ENCODE measurements at regions not wholly inside any gene's neighbourhood (a gene's known extent, or its start where the extent isn't known, plus 50 kb on each side); places are given as distances from the start of the nearest gene placed in this dataset.

DNA sequence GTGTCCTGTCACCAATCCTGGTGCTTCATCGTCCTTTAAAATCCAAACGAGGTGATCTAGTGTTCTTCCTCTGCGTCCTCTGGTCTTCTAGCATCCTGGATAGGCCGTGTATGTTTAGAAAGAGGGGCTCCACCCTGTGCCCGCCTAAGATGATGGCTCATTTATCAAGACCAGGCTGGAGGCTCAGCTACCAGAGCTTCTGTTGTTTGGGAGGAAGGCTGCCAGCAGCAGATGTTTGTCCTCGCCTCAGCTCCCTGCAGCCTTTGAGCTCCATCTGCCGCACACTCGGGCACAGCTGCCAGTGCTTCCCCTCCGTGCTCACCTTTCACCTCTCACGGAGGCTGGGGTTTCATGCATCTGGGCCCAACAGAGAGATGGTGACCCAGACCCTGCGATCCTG, 954.7 kb upstream of the RBFOX1 start:
- TF ChIP-seq, protein P1, sequence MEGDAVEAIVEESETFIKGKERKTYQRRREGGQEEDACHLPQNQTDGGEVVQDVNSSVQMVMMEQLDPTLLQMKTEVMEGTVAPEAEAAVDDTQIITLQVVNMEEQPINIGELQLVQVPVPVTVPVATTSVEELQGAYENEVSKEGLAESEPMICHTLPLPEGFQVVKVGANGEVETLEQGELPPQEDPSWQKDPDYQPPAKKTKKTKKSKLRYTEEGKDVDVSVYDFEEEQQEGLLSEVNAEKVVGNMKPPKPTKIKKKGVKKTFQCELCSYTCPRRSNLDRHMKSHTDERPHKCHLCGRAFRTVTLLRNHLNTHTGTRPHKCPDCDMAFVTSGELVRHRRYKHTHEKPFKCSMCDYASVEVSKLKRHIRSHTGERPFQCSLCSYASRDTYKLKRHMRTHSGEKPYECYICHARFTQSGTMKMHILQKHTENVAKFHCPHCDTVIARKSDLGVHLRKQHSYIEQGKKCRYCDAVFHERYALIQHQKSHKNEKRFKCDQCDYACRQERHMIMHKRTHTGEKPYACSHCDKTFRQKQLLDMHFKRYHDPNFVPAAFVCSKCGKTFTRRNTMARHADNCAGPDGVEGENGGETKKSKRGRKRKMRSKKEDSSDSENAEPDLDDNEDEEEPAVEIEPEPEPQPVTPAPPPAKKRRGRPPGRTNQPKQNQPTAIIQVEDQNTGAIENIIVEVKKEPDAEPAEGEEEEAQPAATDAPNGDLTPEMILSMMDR (IDR thresholded peaks at IDR 0.05; ENCODE audit: low read depth, low read length) = no peak
- TF ChIP-seq MYC (IDR thresholded peaks at IDR 0.05; ENCODE audit: low read depth, low read length) = no peak
